ENCODE measurements at regions not wholly inside any gene's neighbourhood (a gene's known extent, or its start where the extent isn't known, plus 50 kb on each side); places are given as distances from the start of the nearest gene placed in this dataset.

- TF ChIP-seq CTCF (IDR thresholded peaks at IDR 0.05; ENCODE audit: poor library complexity, severe bottlenecking), result no peak
- no peak for TF ChIP-seq POLR2AphosphoS5 (IDR thresholded peaks at IDR 0.05)
- TF ChIP-seq EZH2 (IDR thresholded peaks at IDR 0.05; ENCODE audit: borderline replicate concordance, insufficient read depth, low read length, poor library complexity, severe bottlenecking), result no peak
Observed at GRCh38 chr18:10077986-10078385, 164.2 kb downstream of the VAPA start.
